ENCODE measurements at regions not wholly inside any gene's neighbourhood (a gene's known extent, or its start where the extent isn't known, plus 50 kb on each side); places are given as distances from the start of the nearest gene placed in this dataset.
"Not testable (repeated sequence)": the region's sequence is repeated elsewhere in the genome, so short reads cannot be mapped to it uniquely, and the experiment has no call there.

DNA sequence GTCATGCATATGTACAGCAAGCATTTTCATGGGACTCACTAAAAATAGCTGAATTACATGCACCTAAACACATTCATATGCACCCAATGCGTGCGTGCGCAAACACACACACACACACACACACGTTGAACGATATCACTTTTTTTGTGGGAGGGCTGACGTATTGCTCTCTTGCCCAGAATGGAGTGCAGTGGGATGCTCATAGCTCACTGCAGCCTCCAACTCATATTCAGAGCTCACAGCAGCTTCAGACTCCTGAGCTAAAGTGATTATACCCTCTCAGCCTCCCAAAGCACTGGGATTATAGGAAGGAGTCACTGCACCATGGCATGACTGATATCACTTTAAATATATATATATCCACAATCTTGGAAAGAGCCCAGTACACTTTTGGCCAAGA, 620.4 kb upstream of the MANEA start:
- no peaks in the 10 kb centered on the region for H3K27me3 ChIP-seq (ENCODE audit: insufficient read depth, low read length)
- H3K36me3 ChIP-seq (ENCODE audit: control insufficient read depth in 1 of 2, insufficient read depth in 2 of 2, low read length in 2 of 2), result no peaks in the 10 kb centered on the region
- DNase-seq (ENCODE audit: low read depth, low spot score) (no peak), ATAC-seq (no peak)
- H3K9ac ChIP-seq (ENCODE audit: low read length), result no peak overlapping the region
- no peak overlapping the region for H2AFZ ChIP-seq (ENCODE audit: low read depth, low read length, poor library complexity, severe bottlenecking)
- no peak overlapping the region for H3K4me3 ChIP-seq (replicated peaks in 1 of 2; ENCODE audit: low read depth in 1 of 2, low read length in 2 of 2)
- no TSS peak for BruUV-seq (replicated peaks)
- H3K79me2 ChIP-seq (ENCODE audit: insufficient read depth, low read length), result no peaks in the 10 kb centered on the region
- H3K4me1 ChIP-seq (ENCODE audit: control insufficient read depth in 1 of 2, insufficient read depth in 2 of 2, low read length in 2 of 2), result no peaks in the 10 kb centered on the region
- no peak overlapping the region for H3K27ac ChIP-seq (ENCODE audit: low read depth, low read length)
- ChIA-PET CTCF (no interaction called here), POLR2A (no interaction called here), RAD21 (ENCODE audit: low non-redundant PET in 1 of 2, low total read pairs in 2 of 2, uncharacterized antibody in 2 of 2, unreplicated experiment in 2 of 2) (no interaction called here)
- TF ChIP-seq CBX3 (IDR thresholded peaks at IDR 0.05; ENCODE audit: low read depth) (no peak), JUND (IDR thresholded peaks at IDR 0.05) (no peak), YY1 (IDR thresholded peaks at IDR 0.05; ENCODE audit: extremely low read depth, insufficient replicate concordance, low read depth, low read length) (no peak), FOSL1 (IDR thresholded peaks at IDR 0.05; ENCODE audit: low read depth) (no peak), POLR2AphosphoS5 (IDR thresholded peaks at IDR 0.05; ENCODE audit: low read depth, low read length) (no peak), ELF1 (IDR thresholded peaks at IDR 0.05; ENCODE audit: borderline replicate concordance, low read depth) (no peak), EGR1 (IDR thresholded peaks at IDR 0.05; ENCODE audit: low read depth) (no peak), TCF7L2 (IDR thresholded peaks at IDR 0.05; ENCODE audit: borderline replicate concordance, extremely low read depth, insufficient read depth, insufficient read length) (no peak), ZFX (IDR thresholded peaks at IDR 0.05) (no peak), ZNF274 (IDR thresholded peaks at IDR 0.05; ENCODE audit: low read depth, low read length) (no peak)
- TF ChIP-seq, protein P1, sequence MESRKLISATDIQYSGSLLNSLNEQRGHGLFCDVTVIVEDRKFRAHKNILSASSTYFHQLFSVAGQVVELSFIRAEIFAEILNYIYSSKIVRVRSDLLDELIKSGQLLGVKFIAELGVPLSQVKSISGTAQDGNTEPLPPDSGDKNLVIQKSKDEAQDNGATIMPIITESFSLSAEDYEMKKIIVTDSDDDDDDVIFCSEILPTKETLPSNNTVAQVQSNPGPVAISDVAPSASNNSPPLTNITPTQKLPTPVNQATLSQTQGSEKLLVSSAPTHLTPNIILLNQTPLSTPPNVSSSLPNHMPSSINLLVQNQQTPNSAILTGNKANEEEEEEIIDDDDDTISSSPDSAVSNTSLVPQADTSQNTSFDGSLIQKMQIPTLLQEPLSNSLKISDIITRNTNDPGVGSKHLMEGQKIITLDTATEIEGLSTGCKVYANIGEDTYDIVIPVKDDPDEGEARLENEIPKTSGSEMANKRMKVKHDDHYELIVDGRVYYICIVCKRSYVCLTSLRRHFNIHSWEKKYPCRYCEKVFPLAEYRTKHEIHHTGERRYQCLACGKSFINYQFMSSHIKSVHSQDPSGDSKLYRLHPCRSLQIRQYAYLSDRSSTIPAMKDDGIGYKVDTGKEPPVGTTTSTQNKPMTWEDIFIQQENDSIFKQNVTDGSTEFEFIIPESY (IDR thresholded peaks at IDR 0.05; ENCODE audit: extremely low read depth, insufficient replicate concordance, low read length), result no peak
- TF ChIP-seq, protein P2, sequence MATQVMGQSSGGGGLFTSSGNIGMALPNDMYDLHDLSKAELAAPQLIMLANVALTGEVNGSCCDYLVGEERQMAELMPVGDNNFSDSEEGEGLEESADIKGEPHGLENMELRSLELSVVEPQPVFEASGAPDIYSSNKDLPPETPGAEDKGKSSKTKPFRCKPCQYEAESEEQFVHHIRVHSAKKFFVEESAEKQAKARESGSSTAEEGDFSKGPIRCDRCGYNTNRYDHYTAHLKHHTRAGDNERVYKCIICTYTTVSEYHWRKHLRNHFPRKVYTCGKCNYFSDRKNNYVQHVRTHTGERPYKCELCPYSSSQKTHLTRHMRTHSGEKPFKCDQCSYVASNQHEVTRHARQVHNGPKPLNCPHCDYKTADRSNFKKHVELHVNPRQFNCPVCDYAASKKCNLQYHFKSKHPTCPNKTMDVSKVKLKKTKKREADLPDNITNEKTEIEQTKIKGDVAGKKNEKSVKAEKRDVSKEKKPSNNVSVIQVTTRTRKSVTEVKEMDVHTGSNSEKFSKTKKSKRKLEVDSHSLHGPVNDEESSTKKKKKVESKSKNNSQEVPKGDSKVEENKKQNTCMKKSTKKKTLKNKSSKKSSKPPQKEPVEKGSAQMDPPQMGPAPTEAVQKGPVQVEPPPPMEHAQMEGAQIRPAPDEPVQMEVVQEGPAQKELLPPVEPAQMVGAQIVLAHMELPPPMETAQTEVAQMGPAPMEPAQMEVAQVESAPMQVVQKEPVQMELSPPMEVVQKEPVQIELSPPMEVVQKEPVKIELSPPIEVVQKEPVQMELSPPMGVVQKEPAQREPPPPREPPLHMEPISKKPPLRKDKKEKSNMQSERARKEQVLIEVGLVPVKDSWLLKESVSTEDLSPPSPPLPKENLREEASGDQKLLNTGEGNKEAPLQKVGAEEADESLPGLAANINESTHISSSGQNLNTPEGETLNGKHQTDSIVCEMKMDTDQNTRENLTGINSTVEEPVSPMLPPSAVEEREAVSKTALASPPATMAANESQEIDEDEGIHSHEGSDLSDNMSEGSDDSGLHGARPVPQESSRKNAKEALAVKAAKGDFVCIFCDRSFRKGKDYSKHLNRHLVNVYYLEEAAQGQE (IDR thresholded peaks at IDR 0.05; ENCODE audit: low read depth), result no peak
- H3K9me2 ChIP-seq (ENCODE audit: insufficient read depth), result no peaks in the 10 kb centered on the region
- intact Hi-C loops (cut with micrococcal nuclease), result no loop called here
- H3K4me2 ChIP-seq (ENCODE audit: low read length), result no peak overlapping the region
- no peaks in the 10 kb centered on the region; a peak in 1 of 4 replicates for H3K9me3 ChIP-seq (ENCODE audit: control insufficient read depth in 1 of 2, insufficient read depth in 1 of 2, low read depth in 1 of 2, low read length in 2 of 2)
- no peaks in the 10 kb centered on the region for H4K20me1 ChIP-seq (ENCODE audit: insufficient read depth)

DNA sequence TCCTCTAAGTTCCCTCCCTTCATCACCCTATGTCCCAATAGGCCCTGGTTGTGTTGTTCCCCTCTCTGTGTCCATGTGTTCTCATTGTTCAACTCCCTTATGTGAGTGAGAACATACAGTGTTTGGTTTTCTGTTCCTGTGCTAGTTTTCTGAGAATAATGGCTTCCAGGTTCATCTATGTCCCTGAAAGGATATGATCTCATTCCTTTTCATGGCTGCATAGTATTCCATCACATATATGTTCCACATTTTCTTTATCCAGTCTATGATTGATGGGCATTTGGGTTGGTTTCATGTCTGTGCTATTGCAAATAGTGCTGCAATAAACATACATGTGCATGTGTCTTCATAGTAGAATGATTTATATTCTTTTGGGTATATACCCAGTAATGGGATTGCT, 612.6 kb upstream of the MANEA start:
- POLR2A ChIA-PET; H3K27me3 ChIP-seq (ENCODE audit: insufficient read depth, low read length); DNase-seq (ENCODE audit: low read depth, low spot score); H3K36me3 ChIP-seq (ENCODE audit: control insufficient read depth in 1 of 2, insufficient read depth in 2 of 2, low read length in 2 of 2); H4K20me1 ChIP-seq (ENCODE audit: insufficient read depth); ATAC-seq; H3K9ac ChIP-seq (ENCODE audit: low read length); intact Hi-C loops (cut with micrococcal nuclease); H3K4me1 ChIP-seq (ENCODE audit: control insufficient read depth in 1 of 2, insufficient read depth in 2 of 2, low read length in 2 of 2); BruUV-seq (replicated peaks); RAD21 ChIA-PET (ENCODE audit: low non-redundant PET in 1 of 2, low total read pairs in 2 of 2, uncharacterized antibody in 2 of 2, unreplicated experiment in 2 of 2); H3K4me3 ChIP-seq (replicated peaks in 1 of 2; ENCODE audit: low read depth in 1 of 2, low read length in 2 of 2); CTCF ChIA-PET; H3K9me3 ChIP-seq (ENCODE audit: control insufficient read depth in 1 of 2, insufficient read depth in 1 of 2, low read depth in 1 of 2, low read length in 2 of 2); H3K9me2 ChIP-seq (ENCODE audit: insufficient read depth); H3K4me2 ChIP-seq (ENCODE audit: low read length); H3K27ac ChIP-seq (ENCODE audit: low read depth, low read length); H2AFZ ChIP-seq (ENCODE audit: low read depth, low read length, poor library complexity, severe bottlenecking); H3K79me2 ChIP-seq (ENCODE audit: insufficient read depth, low read length): not testable (repeated sequence)
